GM12875 (cell line): ENCODE measurements at regions not wholly inside any gene's neighbourhood (a gene's known extent, or its start where the extent isn't known, plus 50 kb on each side); places are given as distances from the start of the nearest gene placed in this dataset.
"Not testable (repeated sequence)": the region's sequence is repeated elsewhere in the genome, so short reads cannot be mapped to it uniquely, and the experiment has no call there.

Source experiments
- H3K4me3 ChIP-seq: one replicate; pipeline ENCODE4 v1.5.1; 2011; ENCODE audit warnings: low read depth, low read length, control low read depth
- CTCF ChIP-seq: IDR thresholded peaks from 2 replicates; pipeline ENCODE4 v1.5.1; 2011; ENCODE audit warnings: low read depth, mild to moderate bottlenecking, control low read depth, inconsistent platforms, low read length, moderate library complexity, borderline replicate concordance; ENCODE audit not compliant: insufficient read depth

- peak overlapping the region; percentile 47 for H3K4me3 ChIP-seq
- TF ChIP-seq CTCF = no peak
These were observed 174.4 kb downstream of the TMEM121 start for GRCh38 chr14:105700622-105701288.

GRCh38 chr14:105701456-105702274 is 175.3 kb downstream of the TMEM121 start:
- TF ChIP-seq CTCF = no peak

GRCh38 chr14:105702275-105702817 is 176.0 kb downstream of the TMEM121 start:
- TF ChIP-seq CTCF = no peak
- no peak overlapping the region for H3K4me3 ChIP-seq

More at GRCh38 chr14:105701456-105702274, 175.3 kb downstream of the TMEM121 start:
- H3K4me3 ChIP-seq = no peak overlapping the region

GRCh38 chr14:105703044-105703665 is 176.8 kb downstream of the TMEM121 start:
- not testable (repeated sequence) for H3K4me3 ChIP-seq

- not testable (repeated sequence) for H3K4me3 ChIP-seq
These were observed 177.7 kb downstream of the TMEM121 start for GRCh38 chr14:105704091-105704490.

- not testable (repeated sequence) for H3K4me3 ChIP-seq
These were observed 178.1 kb downstream of the TMEM121 start for GRCh38 chr14:105704492-105704891.

GRCh38 chr14:105705512-105705861 is 179.1 kb downstream of the TMEM121 start:
- H3K4me3 ChIP-seq = not testable (repeated sequence)

- H3K4me3 ChIP-seq = not testable (repeated sequence)
- TF ChIP-seq CTCF = peak; percentile 48; the same call in 1 of the 2 replicates
These were observed 179.7 kb downstream of the TMEM121 start for GRCh38 chr14:105705862-105706700.

GRCh38 chr14:105706701-105707019 is 180.3 kb downstream of the TMEM121 start:
- not testable (repeated sequence) for H3K4me3 ChIP-seq

GRCh38 chr14:105707099-105707498 is 180.7 kb downstream of the TMEM121 start:
- not testable (repeated sequence) for H3K4me3 ChIP-seq

GRCh38 chr14:105707723-105708151 is 181.4 kb downstream of the TMEM121 start:
- H3K4me3 ChIP-seq = not testable (repeated sequence)

- H3K4me3 ChIP-seq = not testable (repeated sequence)
These were observed 182.1 kb downstream of the TMEM121 start for GRCh38 chr14:105708251-105709134.
